ENCODE measurements at regions not wholly inside any gene's neighbourhood (a gene's known extent, or its start where the extent isn't known, plus 50 kb on each side); places are given as distances from the start of the nearest gene placed in this dataset.

DNA sequence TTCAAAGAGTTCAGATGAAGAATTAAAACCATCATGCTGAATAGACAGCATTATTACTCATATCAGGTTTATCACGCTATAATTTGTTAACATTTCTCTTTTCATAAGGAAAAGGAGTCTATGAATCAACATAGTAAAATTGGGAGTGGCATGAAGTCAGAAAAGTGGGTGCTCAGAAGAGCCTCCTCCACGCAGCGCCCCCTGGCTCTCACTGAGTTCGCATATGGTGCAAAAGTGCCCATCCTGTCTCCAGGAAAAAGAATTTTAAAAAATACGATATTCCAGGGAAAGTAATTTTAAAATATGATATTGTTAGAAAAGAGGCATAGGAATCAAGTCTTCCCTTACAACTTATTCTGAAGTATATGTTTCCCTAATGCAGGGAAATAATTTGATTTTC is 176.3 kb upstream of the TCERG1L start:
- TF ChIP-seq, protein P1, sequence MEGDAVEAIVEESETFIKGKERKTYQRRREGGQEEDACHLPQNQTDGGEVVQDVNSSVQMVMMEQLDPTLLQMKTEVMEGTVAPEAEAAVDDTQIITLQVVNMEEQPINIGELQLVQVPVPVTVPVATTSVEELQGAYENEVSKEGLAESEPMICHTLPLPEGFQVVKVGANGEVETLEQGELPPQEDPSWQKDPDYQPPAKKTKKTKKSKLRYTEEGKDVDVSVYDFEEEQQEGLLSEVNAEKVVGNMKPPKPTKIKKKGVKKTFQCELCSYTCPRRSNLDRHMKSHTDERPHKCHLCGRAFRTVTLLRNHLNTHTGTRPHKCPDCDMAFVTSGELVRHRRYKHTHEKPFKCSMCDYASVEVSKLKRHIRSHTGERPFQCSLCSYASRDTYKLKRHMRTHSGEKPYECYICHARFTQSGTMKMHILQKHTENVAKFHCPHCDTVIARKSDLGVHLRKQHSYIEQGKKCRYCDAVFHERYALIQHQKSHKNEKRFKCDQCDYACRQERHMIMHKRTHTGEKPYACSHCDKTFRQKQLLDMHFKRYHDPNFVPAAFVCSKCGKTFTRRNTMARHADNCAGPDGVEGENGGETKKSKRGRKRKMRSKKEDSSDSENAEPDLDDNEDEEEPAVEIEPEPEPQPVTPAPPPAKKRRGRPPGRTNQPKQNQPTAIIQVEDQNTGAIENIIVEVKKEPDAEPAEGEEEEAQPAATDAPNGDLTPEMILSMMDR (IDR thresholded peaks at IDR 0.05): no peak
- no peak for TF ChIP-seq POLR2A (IDR thresholded peaks at IDR 0.05)

All from body of pancreas (tissue), 4 donors.